MCF 10A (cell line): ENCODE measurements at regions not wholly inside any gene's neighbourhood (a gene's known extent, or its start where the extent isn't known, plus 50 kb on each side); places are given as distances from the start of the nearest gene placed in this dataset.

Source experiments
- BruUV-seq: library from RNA; stranded (reverse); fragments of 400-500 nt; replicated peaks from 2 replicates; lab custom pipeline; 2021; lab: Mats Ljungman, UMichigan
- CTCF ChIA-PET: fragments of 300-600 bp; sonication (Branson Sonifier 250); formaldehyde crosslinking; extraction: SDS; loops from one replicate; lab custom pipeline; 2021; ENCODE audit warnings: antibody characterized with exemption, inconsistent platforms; lab: Yijun Ruan, JAX
- POLR2A ChIA-PET: fragments of 300-600, 350-650 bp; sonication (Branson Sonifier 250); formaldehyde crosslinking; extraction: SDS; loops from one replicate; lab custom pipeline; 2020; ENCODE audit warnings: antibody characterized with exemption, inconsistent platforms; lab: Yijun Ruan, JAX
- DNase-seq: peaks from one replicate; pipeline ENCODE4 v3.0.0-alpha.2; 2018; ENCODE audit not compliant: unreplicated experiment
- H3K27ac Mint-ChIP-seq: one replicate; pipeline ENCODE4 v1.8.0; 2022; ENCODE audit warnings: mild to moderate bottlenecking, low read depth, mixed read lengths; ENCODE audit not compliant: unreplicated experiment
- H3K27me3 Mint-ChIP-seq: one replicate; pipeline ENCODE4 v1.8.0; 2022; ENCODE audit warnings: mixed read lengths; ENCODE audit not compliant: insufficient read depth, unreplicated experiment
- H3K36me3 Mint-ChIP-seq: one replicate; pipeline ENCODE4 v1.8.0; 2022; ENCODE audit warnings: mild to moderate bottlenecking, moderate library complexity, mixed read lengths; ENCODE audit not compliant: insufficient read depth, unreplicated experiment
- H3K4me1 Mint-ChIP-seq: one replicate; pipeline ENCODE4 v1.8.0; 2022; ENCODE audit warnings: mixed read lengths; ENCODE audit not compliant: insufficient read depth, unreplicated experiment
- H3K4me3 Mint-ChIP-seq: one replicate; pipeline ENCODE4 v1.8.0; 2022; ENCODE audit warnings: mild to moderate bottlenecking, moderate library complexity, mixed read lengths; ENCODE audit not compliant: unreplicated experiment
- H3K9me3 Mint-ChIP-seq: one replicate; pipeline ENCODE4 v1.8.0; 2022; ENCODE audit warnings: mixed read lengths; ENCODE audit not compliant: unreplicated experiment
- intact Hi-C: fragments of 100-400 bp; cut with micrococcal nuclease; formaldehyde crosslinking; loops from 2 replicates; pipeline ENCODE4 v1.14.1; 2022
- TF ChIP-seq, protein P1 (sequence below): fragments of 200-600 bp; IDR thresholded peaks from one replicate; pipeline ENCODE4 v1.8.0; 2022; ENCODE audit warnings: antibody characterized with exemption, mild to moderate bottlenecking; ENCODE audit not compliant: unreplicated experiment

DNA sequence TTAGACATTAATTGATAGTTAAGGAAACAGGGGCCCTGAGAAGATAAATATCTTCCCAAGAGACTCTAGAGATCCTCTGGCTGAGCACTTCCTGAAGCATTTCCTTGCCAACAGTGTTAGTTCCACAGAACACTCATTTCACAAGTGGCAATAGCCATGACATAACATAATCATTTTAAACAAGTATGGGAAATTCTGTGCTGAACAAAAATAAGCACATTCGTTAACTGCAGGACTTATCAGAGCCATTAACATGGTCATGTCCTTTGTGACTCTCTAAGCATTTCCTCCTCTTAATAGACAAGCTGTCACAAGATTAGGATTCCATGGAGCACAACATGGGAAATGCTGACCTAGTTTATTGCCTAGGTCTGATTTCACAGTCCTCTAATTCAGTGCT lies 184.9 kb downstream of the SNX18 start:
- H3K36me3 Mint-ChIP-seq = no peaks in the 10 kb centered on the region
- no peak overlapping the region for H3K27ac Mint-ChIP-seq
- TF ChIP-seq, protein P1, sequence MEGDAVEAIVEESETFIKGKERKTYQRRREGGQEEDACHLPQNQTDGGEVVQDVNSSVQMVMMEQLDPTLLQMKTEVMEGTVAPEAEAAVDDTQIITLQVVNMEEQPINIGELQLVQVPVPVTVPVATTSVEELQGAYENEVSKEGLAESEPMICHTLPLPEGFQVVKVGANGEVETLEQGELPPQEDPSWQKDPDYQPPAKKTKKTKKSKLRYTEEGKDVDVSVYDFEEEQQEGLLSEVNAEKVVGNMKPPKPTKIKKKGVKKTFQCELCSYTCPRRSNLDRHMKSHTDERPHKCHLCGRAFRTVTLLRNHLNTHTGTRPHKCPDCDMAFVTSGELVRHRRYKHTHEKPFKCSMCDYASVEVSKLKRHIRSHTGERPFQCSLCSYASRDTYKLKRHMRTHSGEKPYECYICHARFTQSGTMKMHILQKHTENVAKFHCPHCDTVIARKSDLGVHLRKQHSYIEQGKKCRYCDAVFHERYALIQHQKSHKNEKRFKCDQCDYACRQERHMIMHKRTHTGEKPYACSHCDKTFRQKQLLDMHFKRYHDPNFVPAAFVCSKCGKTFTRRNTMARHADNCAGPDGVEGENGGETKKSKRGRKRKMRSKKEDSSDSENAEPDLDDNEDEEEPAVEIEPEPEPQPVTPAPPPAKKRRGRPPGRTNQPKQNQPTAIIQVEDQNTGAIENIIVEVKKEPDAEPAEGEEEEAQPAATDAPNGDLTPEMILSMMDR = no peak
- BruUV-seq = no TSS peak
- intact Hi-C loops = loop anchor here (5.0 kb wide), 2 partner anchors 50 to 185 kb away; partner anchors contain the start of gene SNX18
- H3K9me3 Mint-ChIP-seq = no peaks in the 10 kb centered on the region
- ChIA-PET CTCF (interaction anchor here (0.6 kb wide), 1 partner anchor 143 kb away, joined by 3 read pairs; no protein-coding TSS in a partner anchor), POLR2A (no interaction called here)
- peaks cover 15% of the 10 kb centered on the region for H3K27me3 Mint-ChIP-seq
- H3K4me3 Mint-ChIP-seq = no peak overlapping the region
- H3K4me1 Mint-ChIP-seq = peaks cover 12% of the 10 kb centered on the region
- DNase-seq = no peak

DNA sequence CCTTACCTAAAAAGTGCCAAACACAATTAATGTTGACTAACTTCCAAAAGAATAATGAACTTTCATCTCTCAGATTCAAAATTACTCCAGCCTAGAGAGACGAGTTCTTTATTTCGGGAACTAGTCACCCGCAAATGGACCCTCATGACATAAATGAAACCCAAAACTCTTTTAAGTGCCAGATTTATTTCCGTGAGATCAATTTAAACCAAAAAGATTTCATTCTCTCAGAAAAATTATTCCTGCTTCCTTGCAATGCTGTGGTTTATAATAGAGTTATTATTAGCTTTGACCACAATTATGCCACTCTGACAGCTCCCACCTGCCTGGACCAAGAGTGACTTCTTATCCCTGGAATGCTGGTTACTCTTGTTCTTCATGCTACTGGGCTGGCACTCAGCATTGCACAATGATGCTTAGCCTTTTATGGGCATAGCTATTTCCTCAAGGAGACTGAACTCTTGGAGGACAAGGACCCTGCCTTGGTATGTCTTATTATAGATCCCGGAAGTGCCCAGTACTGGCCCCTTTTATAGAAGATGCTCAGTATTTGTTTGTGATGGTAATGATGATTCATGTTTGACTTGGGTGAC lies 183.5 kb downstream of the SNX18 start:
- Mint-ChIP-seq H3K4me1 (peaks cover 12% of the 10 kb centered on the region), H3K27me3 (peaks cover 4% of the 10 kb centered on the region), H3K9me3 (no peaks in the 10 kb centered on the region), H3K36me3 (no peaks in the 10 kb centered on the region), H3K4me3 (no peak overlapping the region), H3K27ac (no peak overlapping the region)
- POLR2A ChIA-PET = interaction anchor here (0.6 to 0.9 kb wide), 3 partner anchors 98 to 1853 kb away, joined by 3 read pairs; no protein-coding TSS in a partner anchor
- BruUV-seq = no TSS peak
- intact Hi-C loops = loop anchor here (5.0 kb wide), 2 partner anchors 49 to 184 kb away; partner anchors contain the start of gene SNX18
- peak; percentile 88 for DNase-seq
- CTCF ChIA-PET = no interaction called here
- TF ChIP-seq, protein P1 = no peak

DNA sequence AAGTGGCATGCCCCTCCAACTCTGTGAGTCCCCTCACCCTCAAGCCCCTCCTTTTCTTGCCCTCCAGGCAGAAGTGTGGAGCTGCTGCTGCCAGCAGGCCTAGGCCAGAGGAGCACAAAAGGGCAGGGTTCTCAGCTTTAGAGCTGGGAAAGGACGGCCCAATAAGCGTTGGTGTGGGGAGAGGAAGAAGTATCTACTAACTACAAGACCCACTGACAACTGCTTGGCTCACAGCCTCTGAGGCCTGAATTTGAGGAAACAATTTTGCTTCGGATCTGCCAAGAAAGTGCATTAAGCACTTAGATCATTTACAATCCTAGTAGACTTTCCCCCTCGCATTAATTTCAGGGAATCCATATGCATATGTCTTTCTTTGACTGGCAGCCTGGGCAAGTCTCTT lies 179.4 kb downstream of the SNX18 start:
- Mint-ChIP-seq H3K27ac (no peak overlapping the region), H3K9me3 (no peaks in the 10 kb centered on the region), H3K4me3 (no peak overlapping the region), H3K27me3 (no peaks in the 10 kb centered on the region), H3K4me1 (peaks cover 11% of the 10 kb centered on the region), H3K36me3 (no peaks in the 10 kb centered on the region)
- CTCF ChIA-PET = no interaction called here
- no TSS peak for BruUV-seq
- intact Hi-C loops = no loop called here
- TF ChIP-seq, protein P1 = no peak
- DNase-seq = no peak
- POLR2A ChIA-PET = no interaction called here

DNA sequence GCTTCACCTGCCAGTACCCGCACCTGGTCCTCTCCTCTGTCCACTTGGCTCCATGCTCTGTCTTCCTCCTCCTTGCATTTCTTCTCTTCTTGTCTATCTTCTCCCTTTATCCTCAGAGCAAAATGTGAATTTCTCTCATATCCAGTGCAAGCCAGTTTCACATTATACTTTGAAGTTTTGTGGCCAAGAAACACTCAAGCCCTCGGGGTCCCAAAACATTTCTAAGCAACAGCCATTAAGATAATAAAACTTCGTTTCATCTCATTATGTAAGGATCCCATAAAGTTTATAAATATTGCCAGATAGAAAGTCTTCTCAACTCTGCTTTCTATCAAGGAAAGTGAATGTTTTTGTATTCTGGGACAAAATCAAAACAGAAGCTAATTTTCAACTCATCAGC lies 178.8 kb downstream of the SNX18 start:
- BruUV-seq = no TSS peak
- no peak overlapping the region for H3K27ac Mint-ChIP-seq
- H3K36me3 Mint-ChIP-seq = no peaks in the 10 kb centered on the region
- H3K9me3 Mint-ChIP-seq = no peaks in the 10 kb centered on the region
- DNase-seq = no peak
- POLR2A ChIA-PET = no interaction called here
- intact Hi-C loops = no loop called here
- CTCF ChIA-PET = no interaction called here
- H3K4me1 Mint-ChIP-seq = peaks cover 5% of the 10 kb centered on the region
- no peak overlapping the region for H3K4me3 Mint-ChIP-seq
- TF ChIP-seq, protein P1 = no peak
- no peaks in the 10 kb centered on the region for H3K27me3 Mint-ChIP-seq
